SK-N-SH treated with all-trans-retinoic acid at 6 μM for 48 hours (cell line): ENCODE measurements at regions not wholly inside any gene's neighbourhood (a gene's known extent, or its start where the extent isn't known, plus 50 kb on each side); places are given as distances from the start of the nearest gene placed in this dataset.
"Not testable (repeated sequence)": the region's sequence is repeated elsewhere in the genome, so short reads cannot be mapped to it uniquely, and the experiment has no call there.

Experiments used
- ATAC-seq: fragments of 200-7000 bp; cut with Tn5 transposase; 3 replicates; pipeline ENCODE4 v1.9.1; 2020; ENCODE audit warnings: mild to moderate bottlenecking, moderate library complexity
- BACH2 ChIP-seq: fragments of 250-450 bp; sonication (Bioruptor Pico); IDR thresholded peaks from 2 replicates; pipeline ENCODE4 v1.9.0; 2021; ENCODE audit warnings: mild to moderate bottlenecking, borderline replicate concordance
- CREB5 ChIP-seq: fragments of 250-450 bp; sonication (Bioruptor Pico); IDR thresholded peaks from 2 replicates; pipeline ENCODE4 v1.5.1; 2020; ENCODE audit warnings: low read depth, mild to moderate bottlenecking, moderate library complexity
- CSDC2 ChIP-seq: fragments of 250-450 bp; sonication (Bioruptor Pico); IDR thresholded peaks from 2 replicates; pipeline ENCODE4 v1.5.0; 2020; ENCODE audit warnings: mild to moderate bottlenecking, moderate library complexity
- CSRNP3 ChIP-seq: fragments of 250-450 bp; sonication (Bioruptor Pico); IDR thresholded peaks from 2 replicates; pipeline ENCODE4 v1.5.1; 2021; ENCODE audit warnings: mild to moderate bottlenecking, moderate library complexity
- ESRRG ChIP-seq: fragments of 250-450 bp; sonication (Bioruptor Pico); IDR thresholded peaks from 2 replicates; pipeline ENCODE4 v1.6.1; 2021; ENCODE audit warnings: mild to moderate bottlenecking
- GLIS3 ChIP-seq: fragments of 250-450 bp; sonication (Bioruptor Pico); IDR thresholded peaks from 2 replicates; pipeline ENCODE4 v1.5.0; 2020; ENCODE audit warnings: mild to moderate bottlenecking, moderate library complexity
- ISL1 ChIP-seq: fragments of 250-450 bp; sonication (Bioruptor Pico); IDR thresholded peaks from 2 replicates; pipeline ENCODE4 v2.1.2; 2022; ENCODE audit warnings: mild to moderate bottlenecking, moderate library complexity
- OSR1 ChIP-seq: fragments of 250-450 bp; sonication (Bioruptor Pico); IDR thresholded peaks from 2 replicates; pipeline ENCODE4 v1.8.0; 2022; ENCODE audit warnings: moderate library complexity, mild to moderate bottlenecking, inconsistent platforms
- PATZ1 ChIP-seq: fragments of 250-450 bp; sonication (Bioruptor Pico); IDR thresholded peaks from 2 replicates; pipeline ENCODE4 v1.8.0; 2020; ENCODE audit warnings: mild to moderate bottlenecking, moderate library complexity, borderline replicate concordance
- PPARA ChIP-seq: fragments of 250-450 bp; sonication (Bioruptor Pico); IDR thresholded peaks from 2 replicates; pipeline ENCODE4 v1.5.0; 2020; ENCODE audit warnings: mild to moderate bottlenecking, borderline replicate concordance
- RARB ChIP-seq: fragments of 250-450 bp; sonication (Bioruptor Pico); IDR thresholded peaks from 2 replicates; pipeline ENCODE4 v1.8.0; 2021; ENCODE audit warnings: mild to moderate bottlenecking, moderate library complexity
- SNAI2 ChIP-seq: fragments of 250-450 bp; sonication (Bioruptor Pico); IDR thresholded peaks from 2 replicates; pipeline ENCODE4 v1.5.0; 2020; ENCODE audit warnings: mild to moderate bottlenecking, moderate library complexity
- TCF4 ChIP-seq: fragments of 250-450 bp; sonication (Bioruptor Pico); IDR thresholded peaks from 2 replicates; pipeline ENCODE4 v1.8.0; 2021; ENCODE audit warnings: mild to moderate bottlenecking, moderate library complexity, borderline replicate concordance
- TOX ChIP-seq: fragments of 250-450 bp; sonication (Bioruptor Pico); IDR thresholded peaks from 2 replicates; pipeline ENCODE4 v1.8.0; 2021; ENCODE audit warnings: mild to moderate bottlenecking, moderate library complexity, borderline replicate concordance
- TSHZ2 ChIP-seq: fragments of 250-450 bp; sonication (Bioruptor Pico); IDR thresholded peaks from 2 replicates; pipeline ENCODE4 v1.5.0; 2020; ENCODE audit warnings: mild to moderate bottlenecking, moderate library complexity
- ZC3H10 ChIP-seq: fragments of 250-450 bp; sonication (Bioruptor Pico); IDR thresholded peaks from 2 replicates; pipeline ENCODE4 v1.5.1; 2021; ENCODE audit warnings: mild to moderate bottlenecking, moderate library complexity
- ZFP3 ChIP-seq: fragments of 250-450 bp; sonication (Bioruptor Pico); IDR thresholded peaks from 2 replicates; pipeline ENCODE4 v1.5.0; 2020; ENCODE audit warnings: mild to moderate bottlenecking, moderate library complexity
- ZFP30 ChIP-seq: fragments of 450-650 bp; formaldehyde crosslinking; IDR thresholded peaks from 2 replicates; pipeline ENCODE4 v1.5.0; 2022; ENCODE audit warnings: mild to moderate bottlenecking, moderate library complexity
- ZNF565 ChIP-seq: fragments of 450-650 bp; formaldehyde crosslinking; conservative IDR thresholded peaks from 2 replicates; pipeline ENCODE4 v1.5.0; 2020; ENCODE audit warnings: low read depth, mild to moderate bottlenecking, moderate library complexity
- ZNF70 ChIP-seq: fragments of 450-650 bp; formaldehyde crosslinking; IDR thresholded peaks from 2 replicates; pipeline ENCODE4 v1.5.0; 2020; ENCODE audit warnings: mild to moderate bottlenecking, moderate library complexity
- ZNF8 ChIP-seq: fragments of 450-650 bp; formaldehyde crosslinking; IDR thresholded peaks from 2 replicates; pipeline ENCODE4 v1.5.0; 2020; ENCODE audit warnings: mild to moderate bottlenecking, moderate library complexity

GRCh38 chr11:112663947-112664634, 297.1 kb upstream of the NCAM1 start:
- no peak for ATAC-seq
- TF ChIP-seq ZNF8 (CRISPR knock-in tag) (no peak), CSDC2 (CRISPR knock-in tag) (no peak), PPARA (CRISPR knock-in tag) (no peak), ZFP3 (CRISPR knock-in tag) (no peak), OSR1 (CRISPR knock-in tag) (no peak), ISL1 (no peak), ZNF565 (CRISPR knock-in tag) (no peak), TOX (CRISPR knock-in tag) (no peak), TCF4 (CRISPR knock-in tag) (no peak), ZNF70 (no peak)

- no peak for ATAC-seq
- TF ChIP-seq CREB5 (CRISPR knock-in tag), result no peak
- no peak for TF ChIP-seq GLIS3
- TF ChIP-seq ZC3H10, result no peak
- TF ChIP-seq OSR1 (CRISPR knock-in tag), result no peak
Measured at GRCh38 chr11:112665291-112665690, 295.9 kb upstream of the NCAM1 start.

GRCh38 chr11:112666253-112666652, 295.0 kb upstream of the NCAM1 start:
- ATAC-seq, result no peak
- TF ChIP-seq TOX (CRISPR knock-in tag) (no peak), PATZ1 (CRISPR knock-in tag) (no peak), ESRRG (CRISPR knock-in tag) (no peak), CSDC2 (CRISPR knock-in tag) (no peak), RARB (CRISPR knock-in tag) (no peak), ZFP3 (CRISPR knock-in tag) (no peak), ZNF565 (CRISPR knock-in tag) (no peak), BACH2 (no peak), SNAI2 (CRISPR knock-in tag) (no peak), PPARA (CRISPR knock-in tag) (no peak), CREB5 (CRISPR knock-in tag) (no peak), TCF4 (CRISPR knock-in tag) (no peak), CSRNP3 (CRISPR knock-in tag) (no peak), ISL1 (no peak), ZFP30 (CRISPR knock-in tag) (no peak), ZNF8 (CRISPR knock-in tag) (no peak)

GRCh38 chr11:112670806-112671570, 290.2 kb upstream of the NCAM1 start:
- TF ChIP-seq ZC3H10, result no peak
- no peak for TF ChIP-seq ZNF70
- TF ChIP-seq ZNF8 (CRISPR knock-in tag), result no peak
- no peak for TF ChIP-seq TSHZ2
- ATAC-seq, result no peak

GRCh38 chr11:112673401-112673800, 287.8 kb upstream of the NCAM1 start:
- not testable (repeated sequence) for ATAC-seq
